ENCODE measurements at regions not wholly inside any gene's neighbourhood (a gene's known extent, or its start where the extent isn't known, plus 50 kb on each side); places are given as distances from the start of the nearest gene placed in this dataset.

GRCh38 chr3:106088304-106088703 lies 219.5 kb upstream of the CBLB start:
- TF ChIP-seq CTCF (IDR thresholded peaks at IDR 0.05 in 4 of 5, conservative IDR thresholded peaks at IDR 0.05 in 1 of 5) (no peak), POLR2A (IDR thresholded peaks at IDR 0.05) (no peak)
